Fibroblast of the aortic adventitia (primary cell): ENCODE measurements at regions not wholly inside any gene's neighbourhood (a gene's known extent, or its start where the extent isn't known, plus 50 kb on each side); places are given as distances from the start of the nearest gene placed in this dataset. TPM values are rescaled to one million over a fixed set of nuclear protein-coding genes. Genes with fewer than 3 reads are reported as not detected.

Experiments
- DNase-seq: peaks from one replicate; pipeline ENCODE4 v3.0.0-alpha.2; 2010; ENCODE audit warnings: low read depth
- H3K4me3 ChIP-seq: 2 replicates; pipeline ENCODE4 v1.5.1; 2011; ENCODE audit warnings: low read depth, mild to moderate bottlenecking, control low read depth, low read length, moderate library complexity
- CTCF ChIP-seq: IDR thresholded peaks from 2 replicates; pipeline ENCODE4 v1.5.1; 2011; ENCODE audit warnings: mild to moderate bottlenecking, low read length, control low read depth, inconsistent platforms; ENCODE audit not compliant: insufficient read depth
- small RNA-seq: library from RNA; depleted of rRNA; stranded (forward); fragments of <200 nt; gene quantifications from one replicate; pipeline ENCODE3, GENCODE V24; 2012

- no peak overlapping the region for H3K4me3 ChIP-seq
- no peak for DNase-seq
- no peak for TF ChIP-seq CTCF
These were observed 128.8 kb downstream of the DHX35 start for GRCh38 chr20:39090906-39091305.

- no peak for DNase-seq
- no peak for TF ChIP-seq CTCF
- no peak overlapping the region for H3K4me3 ChIP-seq
These were observed 127.7 kb downstream of the DHX35 start for GRCh38 chr20:39089797-39090196.

Small RNAs in the stretch of these regions (small RNA-seq; reads per million reads assigned to genes)
- not detected for gene RN7SL680P
